IMR-90 (cell line): ENCODE measurements at regions not wholly inside any gene's neighbourhood (a gene's known extent, or its start where the extent isn't known, plus 50 kb on each side); places are given as distances from the start of the nearest gene placed in this dataset.

Experiments
- ATAC-seq: fragments of 200-7000 bp; cut with Tn5 transposase; 2 replicates; pipeline ENCODE4 v1.9.1; 2020; ENCODE audit warnings: low read depth, mild to moderate bottlenecking, moderate library complexity
- BruUV-seq: library from RNA; stranded (reverse); fragments of 400-500 nt; replicated peaks from 2 replicates; lab custom pipeline; 2021; lab: Mats Ljungman, UMichigan
- CTCF ChIA-PET: fragments of 300-600 bp; formaldehyde crosslinking; extraction: SDS; loops from one replicate; lab custom pipeline; 2021; ENCODE audit warnings: antibody characterized with exemption; lab: Yijun Ruan, JAX
- POLR2A ChIA-PET: fragments of 300-600 bp; sonication (Branson Sonifier 250); formaldehyde crosslinking; loops from one replicate; lab custom pipeline; 2022; ENCODE audit warnings: antibody characterized with exemption; ENCODE audit not compliant: unreplicated experiment; lab: Charles Lee
- DNase-seq: peaks from one replicate; pipeline ENCODE4 v3.0.0; 2013
- H2AFZ ChIP-seq: replicated peaks from 2 replicates; pipeline ENCODE3; 2013; ENCODE audit warnings: low read length, mild to moderate bottlenecking; ENCODE audit not compliant: poor library complexity
- H2AK5ac ChIP-seq: 2 replicates; pipeline ENCODE4 v1.6.1; 2013; ENCODE audit warnings: low read depth, low read length, inconsistent platforms
- H2AK9ac ChIP-seq: replicated peaks from 2 replicates; pipeline ENCODE3; 2013; ENCODE audit warnings: mild to moderate bottlenecking, low read depth, low read length, moderate library complexity; ENCODE audit not compliant: poor library complexity
- H2BK120ac ChIP-seq: 2 replicates; pipeline ENCODE4 v1.6.1; 2013; ENCODE audit warnings: low read depth, low read length, inconsistent platforms
- H2BK15ac ChIP-seq: 3 replicates; pipeline ENCODE4 v1.6.1; 2013; ENCODE audit warnings: low read depth, low read length, inconsistent platforms
- H2BK20ac ChIP-seq: 2 replicates; pipeline ENCODE4 v1.6.1; 2013; ENCODE audit warnings: low read depth, mild to moderate bottlenecking, inconsistent platforms, low read length, moderate library complexity
- H2BK5ac ChIP-seq: 2 replicates; pipeline ENCODE4 v1.6.1; 2013; ENCODE audit warnings: mild to moderate bottlenecking, low read depth, low read length, inconsistent platforms; ENCODE audit not compliant: poor library complexity, severe bottlenecking
- H3K14ac ChIP-seq: replicated peaks from 2 replicates; pipeline ENCODE4 v1.6.1; 2013; ENCODE audit warnings: low read depth, low read length, inconsistent platforms
- H3K18ac ChIP-seq: 2 replicates; pipeline ENCODE4 v1.6.1; 2013; ENCODE audit warnings: low read depth, low read length, control low read depth
- H3K23ac ChIP-seq: 2 replicates; pipeline ENCODE4 v1.6.1; 2013; ENCODE audit warnings: low read depth, low read length, inconsistent platforms
- H3K27ac ChIP-seq: 2 replicates; pipeline ENCODE4 v1.5.1; 2013; ENCODE audit warnings: mild to moderate bottlenecking, control low read depth, low read length; ENCODE audit not compliant: insufficient read depth
- H3K27me3 ChIP-seq: 2 replicates; pipeline ENCODE4 v1.6.1; 2013; ENCODE audit warnings: low read length; ENCODE audit not compliant: control insufficient read depth, insufficient read depth
- H3K36me3 ChIP-seq: 2 replicates; pipeline ENCODE4 v1.6.1; 2013; ENCODE audit warnings: low read length, mixed read lengths; ENCODE audit not compliant: control insufficient read depth, insufficient read depth
- H3K4ac ChIP-seq: 2 replicates; pipeline ENCODE4 v1.6.1; 2013; ENCODE audit warnings: low read depth, low read length, inconsistent platforms
- H3K4me1 ChIP-seq: 2 replicates; pipeline ENCODE4 v1.6.1; 2013; ENCODE audit warnings: low read length, mixed read lengths; ENCODE audit not compliant: control insufficient read depth, insufficient read depth
- H3K4me2 ChIP-seq: 2 replicates; pipeline ENCODE4 v1.6.1; 2013; ENCODE audit warnings: low read depth, mild to moderate bottlenecking, control low read depth, low read length, moderate library complexity
- H3K4me3 ChIP-seq: 2 replicates; pipeline ENCODE4 v1.5.1; 2013; ENCODE audit warnings: low read depth, mild to moderate bottlenecking, control low read depth, low read length, moderate library complexity; ENCODE audit not compliant: insufficient read depth
- H3K56ac ChIP-seq: 2 replicates; pipeline ENCODE4 v1.6.1; 2013; ENCODE audit warnings: low read length, inconsistent platforms; ENCODE audit not compliant: insufficient read depth; ENCODE audit errors: extremely low read depth
- H3K79me1 ChIP-seq, 2 experiments: 2 replicates each; pipeline ENCODE4 v1.6.1; 2013; ENCODE audit warnings: low read length in 2 of 2, inconsistent platforms in 1 of 2, low read depth in 1 of 2
- H3K9ac ChIP-seq: 2 replicates; pipeline ENCODE4 v1.6.1; 2013; ENCODE audit warnings: low read depth, low read length, control low read depth
- H3K9me1 ChIP-seq: 2 replicates; pipeline ENCODE4 v1.6.1; 2013; ENCODE audit warnings: low read length, inconsistent platforms; ENCODE audit not compliant: insufficient read depth
- H3K9me3 ChIP-seq: 2 replicates; pipeline ENCODE4 v1.6.1; 2013; ENCODE audit warnings: low read length; ENCODE audit not compliant: control insufficient read depth, insufficient read depth
- H4K20me1 ChIP-seq: 2 replicates; pipeline ENCODE4 v1.6.1; 2013; ENCODE audit warnings: low read length, inconsistent platforms; ENCODE audit not compliant: insufficient read depth
- H4K5ac ChIP-seq: 2 replicates; pipeline ENCODE4 v1.6.1; 2013; ENCODE audit warnings: mild to moderate bottlenecking, low read depth, low read length, control low read depth
- H4K8ac ChIP-seq, 2 experiments: 2 replicates each; pipeline ENCODE4 v1.6.1; 2013; ENCODE audit warnings: low read depth in 2 of 2, low read length in 2 of 2, control low read depth in 1 of 2, inconsistent platforms in 1 of 2
- H4K91ac ChIP-seq: 2 replicates; pipeline ENCODE4 v1.6.1; 2013; ENCODE audit warnings: low read depth, low read length, inconsistent platforms; ENCODE audit not compliant: insufficient read depth
- CEBPB ChIP-seq: IDR thresholded peaks from 2 replicates; pipeline ENCODE4 v1.6.1; 2012; ENCODE audit warnings: low read depth, low read length, improper control_type of control experiment
- CTCF ChIP-seq: conservative IDR thresholded peaks from 2 replicates; pipeline ENCODE4 v1.5.1; 2012; ENCODE audit warnings: mild to moderate bottlenecking, low read depth, low read length, improper control_type of control experiment
- FOS ChIP-seq: fragments of 150-350 bp; IDR thresholded peaks from 2 replicates; pipeline ENCODE4 v1.6.1; 2016; ENCODE audit warnings: low read depth, low read length
- POLR2A ChIP-seq: IDR thresholded peaks from 2 replicates; pipeline ENCODE4 v1.6.1; 2012; ENCODE audit warnings: mild to moderate bottlenecking, low read depth, low read length
- SMC3 ChIP-seq: fragments of 150-350 bp; IDR thresholded peaks from 2 replicates; pipeline ENCODE4 v1.6.1; 2016; ENCODE audit warnings: low read depth, mild to moderate bottlenecking, antibody characterized with exemption, low read length, moderate library complexity
- WGBS, 2 experiments: methylation state at CpG; one replicate each; pipeline versions ENCODE4 v1.1.5 to v1.1.7; 2013; ENCODE audit warnings: missing lambda C conversion rate in 2 of 2; ENCODE audit not compliant: insufficient read length in 1 of 2; ENCODE audit errors: extremely low coverage in 2 of 2; 5-methylcytosine and 5-hydroxymethylcytosine counted together
- dilution Hi-C: fragments of 300-500 bp; cut with HindIII; formaldehyde crosslinking; loops from one replicate; pipeline ENCODE4 v1.14.3; 2018; ENCODE audit warnings: low sequenced_read_pairs; ENCODE audit not compliant: unreplicated experiment
- in situ Hi-C: fragments of 300-500 bp; cut with MboI; formaldehyde crosslinking; loops from 3 replicates; pipeline ENCODE4 v1.14.3; 2019; ENCODE audit warnings: low sequenced_read_pairs, inconsistent platforms, mixed read lengths
- intact Hi-C: fragments of 100-400 bp; cut with micrococcal nuclease; formaldehyde crosslinking; loops from 2 replicates; pipeline ENCODE4 v1.10.0; 2022

- WGBS, 2 experiments = no CpG with 5 or more reads among the region's 6 CpGs
- Histone ChIP-seq H3K56ac (no peak overlapping the region), H3K18ac (no peak overlapping the region), H2BK20ac (no peak overlapping the region), H3K4me2 (no peak overlapping the region), H3K27me3 (peaks cover 3% of the 10 kb centered on the region; the same call in 1 of the 2 replicates), H4K20me1 (no peaks in the 10 kb centered on the region), H3K36me3 (no peaks in the 10 kb centered on the region), H3K4ac (no peak overlapping the region), H3K9me1 (no peaks in the 10 kb centered on the region), H3K79me1 (no peaks in the 10 kb centered on the region), H3K9me3 (no peaks in the 10 kb centered on the region), H3K4me3 (no peak overlapping the region), H2AFZ (no peak overlapping the region), H3K4me1 (no peaks in the 10 kb centered on the region), H4K5ac (no peak overlapping the region), H2BK120ac (no peak overlapping the region), H3K27ac (no peak overlapping the region), H2BK15ac (no peak overlapping the region), H2BK5ac (no peak overlapping the region), H3K23ac (no peak overlapping the region), H3K9ac (no peak overlapping the region), H2AK5ac (no peak overlapping the region), H3K14ac (no peak overlapping the region), H4K91ac (no peak overlapping the region), H4K8ac (no peak overlapping the region), H2AK9ac (no peak overlapping the region)
- TF ChIP-seq SMC3 (no peak), CTCF (no peak), POLR2A (no peak), CEBPB (no peak), FOS (no peak)
- in situ Hi-C loops (no loop called here), intact Hi-C loops (no loop called here), dilution Hi-C loops (no loop called here)
- DNase-seq = no peak
- ChIA-PET CTCF (no interaction called here), POLR2A (no interaction called here)
- BruUV-seq = no TSS peak
- no peak for ATAC-seq
These were observed 149.4 kb upstream of the SLC6A11 start for GRCh38 chr3:10666621-10667020.
